ENCODE measurements at regions not wholly inside any gene's neighbourhood (a gene's known extent, or its start where the extent isn't known, plus 50 kb on each side); places are given as distances from the start of the nearest gene placed in this dataset.
"Not testable (repeated sequence)": the region's sequence is repeated elsewhere in the genome, so short reads cannot be mapped to it uniquely, and the experiment has no call there.

GRCh38 chr11:104771763-104772162 lies 126.5 kb downstream of the CASP12 start:
- DNase-seq (ENCODE audit: low spot score) (no peak), ATAC-seq (no peak), FAIRE-seq (no peak)
- H4K20me1 ChIP-seq (ENCODE audit: insufficient read depth, low read length), result no peaks in the 10 kb centered on the region
- H3K4me3 ChIP-seq (replicated peaks in 1 of 3; ENCODE audit: insufficient read depth in 1 of 3, low read depth in 2 of 3, low read length in 3 of 3), result no peak overlapping the region
- no peak overlapping the region for H3K27ac ChIP-seq (ENCODE audit: extremely low read length, insufficient read depth, low read length)
- no peak overlapping the region for H3K4me2 ChIP-seq (ENCODE audit: low read depth, low read length)
- no peaks in the 10 kb centered on the region for H3K79me2 ChIP-seq (ENCODE audit: insufficient read depth, low read length)
- H3K36me3 ChIP-seq (replicated peaks in 1 of 2; ENCODE audit: control insufficient read depth in 1 of 2, insufficient read depth in 2 of 2, low read length in 2 of 2), result no peaks in the 10 kb centered on the region
- no peak overlapping the region for H2AFZ ChIP-seq (ENCODE audit: low read length)
- no peaks in the 10 kb centered on the region for H3K27me3 ChIP-seq (ENCODE audit: control insufficient read depth in 1 of 2, insufficient read depth in 2 of 2, low read length in 2 of 2)
- POLR2A ChIA-PET, result no interaction called here
- TF ChIP-seq ZNF468 (CRISPR knock-in tag; IDR thresholded peaks at IDR 0.05), result no peak
- TF ChIP-seq KMT2B (CRISPR knock-in tag; IDR thresholded peaks at IDR 0.05), result no peak
- no peak for TF ChIP-seq ZNF143 (CRISPR knock-in tag; IDR thresholded peaks at IDR 0.05)
- TF ChIP-seq E2F5 (CRISPR knock-in tag; conservative IDR thresholded peaks at IDR 0.05), result no peak
- no peak for TF ChIP-seq ZNF850 (CRISPR knock-in tag; conservative IDR thresholded peaks at IDR 0.05)
- TF ChIP-seq HOMEZ (CRISPR knock-in tag; IDR thresholded peaks at IDR 0.05; ENCODE audit: low read depth), result no peak
- no peak for TF ChIP-seq MLLT10 (CRISPR knock-in tag; IDR thresholded peaks at IDR 0.05)
- TF ChIP-seq MIXL1 (CRISPR knock-in tag; IDR thresholded peaks at IDR 0.05), result no peak
- no peak for TF ChIP-seq ZNF780A (CRISPR knock-in tag; IDR thresholded peaks at IDR 0.05)
- no peak for TF ChIP-seq NCOA2 (CRISPR knock-in tag; IDR thresholded peaks at IDR 0.05)
- no peak for TF ChIP-seq TBX2 (CRISPR knock-in tag; IDR thresholded peaks at IDR 0.05; ENCODE audit: borderline replicate concordance)
- TF ChIP-seq REL (CRISPR knock-in tag; conservative IDR thresholded peaks at IDR 0.05), result no peak
- TF ChIP-seq ELF3 (CRISPR knock-in tag; IDR thresholded peaks at IDR 0.05), result no peak
- no peak for TF ChIP-seq ZNF615 (CRISPR knock-in tag; IDR thresholded peaks at IDR 0.05; ENCODE audit: borderline replicate concordance)
- TF ChIP-seq ZBTB38 (CRISPR knock-in tag; IDR thresholded peaks at IDR 0.05), result no peak
- intact Hi-C loops (cut with micrococcal nuclease; ENCODE audit: unreplicated experiment) (no loop called here), in situ Hi-C loops (cut with HindIII; ENCODE audit: extremely low pct_ligation_motif_present, low pct_unique_long_range_greater_than_20kb) (no loop called here)
- no peak overlapping the region for H3K9ac ChIP-seq (ENCODE audit: insufficient read depth, low read depth, low read length)
- 3% methylated on average over 3 of the region's 3 CpGs for WGBS (ENCODE audit: low lambda C conversion rate)
- no peaks in the 10 kb centered on the region for H3K9me3 ChIP-seq (ENCODE audit: low read length)
- no TSS peak for BruUV-seq (replicated peaks)
- CTCF ChIA-PET (ENCODE audit: low intra/inter-chr PET ratio, low total read pairs), result no interaction called here
- no peaks in the 10 kb centered on the region for H3K4me1 ChIP-seq (ENCODE audit: insufficient read depth, low read length)

GRCh38 chr11:104771046-104771445 lies 127.2 kb downstream of the CASP12 start:
- FAIRE-seq; CTCF ChIA-PET (ENCODE audit: low intra/inter-chr PET ratio, low total read pairs); H3K27ac ChIP-seq (ENCODE audit: extremely low read length, insufficient read depth, low read length): not testable (repeated sequence)

More at GRCh38 chr11:104771046-104771445, 127.2 kb downstream of the CASP12 start:
- H3K9ac ChIP-seq (ENCODE audit: insufficient read depth, low read depth, low read length); H4K20me1 ChIP-seq (ENCODE audit: insufficient read depth, low read length); DNase-seq (ENCODE audit: low spot score); BruUV-seq (replicated peaks); ATAC-seq; H2AFZ ChIP-seq (ENCODE audit: low read length); H3K9me3 ChIP-seq (ENCODE audit: low read length); H3K36me3 ChIP-seq (replicated peaks in 1 of 2; ENCODE audit: control insufficient read depth in 1 of 2, insufficient read depth in 2 of 2, low read length in 2 of 2); intact Hi-C loops (cut with micrococcal nuclease; ENCODE audit: unreplicated experiment); H3K4me1 ChIP-seq (ENCODE audit: insufficient read depth, low read length); H3K79me2 ChIP-seq (ENCODE audit: insufficient read depth, low read length); H3K4me2 ChIP-seq (ENCODE audit: low read depth, low read length); POLR2A ChIA-PET; in situ Hi-C loops (cut with HindIII; ENCODE audit: extremely low pct_ligation_motif_present, low pct_unique_long_range_greater_than_20kb); H3K27me3 ChIP-seq (ENCODE audit: control insufficient read depth in 1 of 2, insufficient read depth in 2 of 2, low read length in 2 of 2); H3K4me3 ChIP-seq (replicated peaks in 1 of 3; ENCODE audit: insufficient read depth in 1 of 3, low read depth in 2 of 3, low read length in 3 of 3): not testable (repeated sequence)
- 2% methylated on average over 3 of the region's 3 CpGs for WGBS (ENCODE audit: low lambda C conversion rate)
